ENCODE measurements at regions not wholly inside any gene's neighbourhood (a gene's known extent, or its start where the extent isn't known, plus 50 kb on each side); places are given as distances from the start of the nearest gene placed in this dataset.

GRCh38 chr13:21837841-21838551 is 167.1 kb downstream of the FGF9 start (continued):
- TF ChIP-seq CBX8 (IDR thresholded peaks at IDR 0.05; ENCODE audit: borderline replicate concordance, low read depth, low read length) = no peak
- TF ChIP-seq BRCA1 (IDR thresholded peaks at IDR 0.05; ENCODE audit: low read depth, low read length) = no peak
- no peak for TF ChIP-seq NANOG (IDR thresholded peaks at IDR 0.05; ENCODE audit: insufficient read depth, low read depth, low read length, poor library complexity, severe bottlenecking)
- no peak for TF ChIP-seq CEBPB (IDR thresholded peaks at IDR 0.05; ENCODE audit: low read depth, low read length)
- TF ChIP-seq TCF12 (IDR thresholded peaks at IDR 0.05; ENCODE audit: low read depth, low read length) = no peak
- no peak for TF ChIP-seq POLR2AphosphoS5 (IDR thresholded peaks at IDR 0.05; ENCODE audit: low read depth, low read length)
- TF ChIP-seq GTF2F1 (IDR thresholded peaks at IDR 0.05; ENCODE audit: borderline replicate concordance, low read depth, low read length) = no peak
